ENCODE measurements at regions not wholly inside any gene's neighbourhood (a gene's known extent, or its start where the extent isn't known, plus 50 kb on each side); places are given as distances from the start of the nearest gene placed in this dataset.

DNA sequence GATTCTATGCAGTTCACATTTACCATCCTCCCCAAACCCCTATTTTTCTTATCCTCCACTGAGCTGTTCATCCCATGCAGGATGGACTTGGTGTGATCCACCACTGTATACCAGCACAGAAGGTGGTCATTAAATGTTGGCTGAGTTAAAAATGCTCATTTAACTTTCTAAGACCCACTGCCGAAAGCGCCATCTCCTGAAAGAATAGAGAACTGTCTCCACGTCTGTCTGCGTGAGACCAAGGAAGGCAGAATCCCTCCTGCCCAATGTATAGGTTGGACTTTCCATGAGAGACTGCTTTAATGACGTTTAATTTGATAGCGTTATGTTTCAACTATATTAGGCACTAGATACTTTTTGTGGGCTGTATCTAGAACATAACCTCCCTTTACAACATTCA, 124.3 kb downstream of the GPAM start:
- no peak overlapping the region for H3K4me3 Mint-ChIP-seq
- CTCF ChIA-PET: no interaction called here
- peaks cover 3% of the 10 kb centered on the region; the same call in 1 of the 2 replicates for H3K27me3 Mint-ChIP-seq (ENCODE audit: low read depth)
- ATAC-seq: peak; percentile 83
- no peak overlapping the region for H3K27ac Mint-ChIP-seq
- POLR2A ChIA-PET: no interaction called here
- no peaks in the 10 kb centered on the region for H3K9me3 Mint-ChIP-seq
- DNase-seq (ENCODE audit: low spot score): no peak
- H3K4me1 Mint-ChIP-seq: peaks cover 11% of the 10 kb centered on the region
- peaks cover 2% of the 10 kb centered on the region; the same call in 1 of the 2 replicates for H3K36me3 Mint-ChIP-seq
- TF ChIP-seq IRF2 (CRISPR knock-in tag; IDR thresholded peaks at IDR 0.05; ENCODE audit: borderline replicate concordance, low read depth) (no peak), HMGA2 (CRISPR knock-in tag; IDR thresholded peaks at IDR 0.05) (no peak), SOX15 (CRISPR knock-in tag; IDR thresholded peaks at IDR 0.05) (no peak), E2F1 (CRISPR knock-in tag; IDR thresholded peaks at IDR 0.05) (no peak), ATF1 (CRISPR knock-in tag; IDR thresholded peaks at IDR 0.05) (no peak), NFATC4 (CRISPR knock-in tag; IDR thresholded peaks at IDR 0.05) (no peak), ATF2 (CRISPR knock-in tag; IDR thresholded peaks at IDR 0.05; ENCODE audit: borderline replicate concordance, low read depth) (no peak), ATF3 (CRISPR knock-in tag; conservative IDR thresholded peaks at IDR 0.05) (no peak), STAT6 (CRISPR knock-in tag; conservative IDR thresholded peaks at IDR 0.05; ENCODE audit: low read depth) (no peak), ZNF423 (CRISPR knock-in tag; IDR thresholded peaks at IDR 0.05) (no peak), ZNF416 (CRISPR knock-in tag; IDR thresholded peaks at IDR 0.05) (no peak), ZNF532 (CRISPR knock-in tag; IDR thresholded peaks at IDR 0.05; ENCODE audit: borderline replicate concordance) (no peak), ZNF263 (CRISPR knock-in tag; IDR thresholded peaks at IDR 0.05; ENCODE audit: low read depth) (no peak), GRHL2 (CRISPR knock-in tag; IDR thresholded peaks at IDR 0.05; ENCODE audit: insufficient replicate concordance, severe bottlenecking) (no peak), CREB1 (CRISPR knock-in tag; IDR thresholded peaks at IDR 0.05) (no peak)
- TF ChIP-seq, protein P1, sequence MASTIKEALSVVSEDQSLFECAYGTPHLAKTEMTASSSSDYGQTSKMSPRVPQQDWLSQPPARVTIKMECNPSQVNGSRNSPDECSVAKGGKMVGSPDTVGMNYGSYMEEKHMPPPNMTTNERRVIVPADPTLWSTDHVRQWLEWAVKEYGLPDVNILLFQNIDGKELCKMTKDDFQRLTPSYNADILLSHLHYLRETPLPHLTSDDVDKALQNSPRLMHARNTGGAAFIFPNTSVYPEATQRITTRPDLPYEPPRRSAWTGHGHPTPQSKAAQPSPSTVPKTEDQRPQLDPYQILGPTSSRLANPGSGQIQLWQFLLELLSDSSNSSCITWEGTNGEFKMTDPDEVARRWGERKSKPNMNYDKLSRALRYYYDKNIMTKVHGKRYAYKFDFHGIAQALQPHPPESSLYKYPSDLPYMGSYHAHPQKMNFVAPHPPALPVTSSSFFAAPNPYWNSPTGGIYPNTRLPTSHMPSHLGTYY (CRISPR knock-in tag; IDR thresholded peaks at IDR 0.05): no peak
- TF ChIP-seq, protein P2, sequence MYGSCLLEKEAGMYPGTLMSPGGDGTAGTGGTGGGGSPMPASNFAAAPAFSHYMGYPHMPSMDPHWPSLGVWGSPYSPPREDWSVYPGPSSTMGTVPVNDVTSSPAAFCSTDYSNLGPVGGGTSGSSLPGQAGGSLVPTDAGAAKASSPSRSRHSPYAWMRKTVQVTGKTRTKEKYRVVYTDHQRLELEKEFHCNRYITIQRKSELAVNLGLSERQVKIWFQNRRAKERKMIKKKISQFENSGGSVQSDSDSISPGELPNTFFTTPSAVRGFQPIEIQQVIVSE (CRISPR knock-in tag; IDR thresholded peaks at IDR 0.05; ENCODE audit: borderline replicate concordance): no peak
- TF ChIP-seq, protein P3, sequence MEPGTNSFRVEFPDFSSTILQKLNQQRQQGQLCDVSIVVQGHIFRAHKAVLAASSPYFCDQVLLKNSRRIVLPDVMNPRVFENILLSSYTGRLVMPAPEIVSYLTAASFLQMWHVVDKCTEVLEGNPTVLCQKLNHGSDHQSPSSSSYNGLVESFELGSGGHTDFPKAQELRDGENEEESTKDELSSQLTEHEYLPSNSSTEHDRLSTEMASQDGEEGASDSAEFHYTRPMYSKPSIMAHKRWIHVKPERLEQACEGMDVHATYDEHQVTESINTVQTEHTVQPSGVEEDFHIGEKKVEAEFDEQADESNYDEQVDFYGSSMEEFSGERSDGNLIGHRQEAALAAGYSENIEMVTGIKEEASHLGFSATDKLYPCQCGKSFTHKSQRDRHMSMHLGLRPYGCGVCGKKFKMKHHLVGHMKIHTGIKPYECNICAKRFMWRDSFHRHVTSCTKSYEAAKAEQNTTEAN (CRISPR knock-in tag; IDR thresholded peaks at IDR 0.05): no peak
- TF ChIP-seq, protein P4, sequence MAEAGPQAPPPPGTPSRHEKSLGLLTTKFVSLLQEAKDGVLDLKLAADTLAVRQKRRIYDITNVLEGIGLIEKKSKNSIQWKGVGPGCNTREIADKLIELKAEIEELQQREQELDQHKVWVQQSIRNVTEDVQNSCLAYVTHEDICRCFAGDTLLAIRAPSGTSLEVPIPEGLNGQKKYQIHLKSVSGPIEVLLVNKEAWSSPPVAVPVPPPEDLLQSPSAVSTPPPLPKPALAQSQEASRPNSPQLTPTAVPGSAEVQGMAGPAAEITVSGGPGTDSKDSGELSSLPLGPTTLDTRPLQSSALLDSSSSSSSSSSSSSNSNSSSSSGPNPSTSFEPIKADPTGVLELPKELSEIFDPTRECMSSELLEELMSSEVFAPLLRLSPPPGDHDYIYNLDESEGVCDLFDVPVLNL (CRISPR knock-in tag; IDR thresholded peaks at IDR 0.05; ENCODE audit: borderline replicate concordance, low read depth): no peak
- TF ChIP-seq, protein P5, sequence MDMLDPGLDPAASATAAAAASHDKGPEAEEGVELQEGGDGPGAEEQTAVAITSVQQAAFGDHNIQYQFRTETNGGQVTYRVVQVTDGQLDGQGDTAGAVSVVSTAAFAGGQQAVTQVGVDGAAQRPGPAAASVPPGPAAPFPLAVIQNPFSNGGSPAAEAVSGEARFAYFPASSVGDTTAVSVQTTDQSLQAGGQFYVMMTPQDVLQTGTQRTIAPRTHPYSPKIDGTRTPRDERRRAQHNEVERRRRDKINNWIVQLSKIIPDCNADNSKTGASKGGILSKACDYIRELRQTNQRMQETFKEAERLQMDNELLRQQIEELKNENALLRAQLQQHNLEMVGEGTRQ (CRISPR knock-in tag; IDR thresholded peaks at IDR 0.05): no peak

Measured in WTC11 (cell line).